HEK293T (cell line): ENCODE measurements at regions not wholly inside any gene's neighbourhood (a gene's known extent, or its start where the extent isn't known, plus 50 kb on each side); places are given as distances from the start of the nearest gene placed in this dataset.

Experiments
- CTCF ChIA-PET: fragments of 350-600 bp; formaldehyde crosslinking; extraction: SDS; loops from one replicate; lab custom pipeline; 2021; ENCODE audit warnings: antibody characterized with exemption, inconsistent platforms; lab: Yijun Ruan, JAX
- POLR2A ChIA-PET: fragments of 350-600 bp; formaldehyde crosslinking; extraction: SDS; loops from one replicate; lab custom pipeline; 2020; ENCODE audit warnings: antibody characterized with exemption, inconsistent platforms; lab: Yijun Ruan, JAX
- DNase-seq: peaks from one replicate; pipeline ENCODE4 v3.0.0; 2012; ENCODE audit warnings: mixed read lengths; ENCODE audit errors: extremely low spot score
- ARNT ChIP-seq: fragments of 450-650 bp; IDR thresholded peaks from 2 replicates; pipeline ENCODE4 v1.6.1; 2017; ENCODE audit warnings: mild to moderate bottlenecking
- BHLHE40 ChIP-seq: fragments of 450-650 bp; IDR thresholded peaks from 2 replicates; pipeline ENCODE4 v1.6.1; 2016; ENCODE audit warnings: mild to moderate bottlenecking, moderate library complexity, borderline replicate concordance
- CTBP1 ChIP-seq: fragments of 450-650 bp; IDR thresholded peaks from 2 replicates; pipeline ENCODE4 v1.6.1; 2016; ENCODE audit warnings: borderline replicate concordance
- ELF4 ChIP-seq: fragments of 450-650 bp; IDR thresholded peaks from 2 replicates; pipeline ENCODE4 v1.6.1; 2017; ENCODE audit warnings: antibody characterized with exemption
- FOXA1 ChIP-seq: fragments of 450-650 bp; IDR thresholded peaks from 2 replicates; pipeline ENCODE4 v1.6.1; 2016; ENCODE audit warnings: mild to moderate bottlenecking
- FOXK2 ChIP-seq: fragments of 450-650 bp; IDR thresholded peaks from 2 replicates; pipeline ENCODE4 v1.6.1; 2016; ENCODE audit warnings: mild to moderate bottlenecking
- FOXM1 ChIP-seq: fragments of 450-650 bp; IDR thresholded peaks from 2 replicates; pipeline ENCODE4 v1.6.1; 2017; ENCODE audit warnings: mild to moderate bottlenecking, borderline replicate concordance
- HDGF ChIP-seq: fragments of 450-650 bp; IDR thresholded peaks from 2 replicates; pipeline ENCODE4 v1.6.1; 2017; ENCODE audit warnings: antibody characterized with exemption, borderline replicate concordance
- L3MBTL2 ChIP-seq: fragments of 450-650 bp; conservative IDR thresholded peaks from 2 replicates; pipeline ENCODE4 v1.6.1; 2016; ENCODE audit warnings: mild to moderate bottlenecking
- LEF1 ChIP-seq: fragments of 450-650 bp; IDR thresholded peaks from 2 replicates; pipeline ENCODE4 v1.6.1; 2017; ENCODE audit warnings: mild to moderate bottlenecking, borderline replicate concordance
- NFRKB ChIP-seq: fragments of 450-650 bp; IDR thresholded peaks from 2 replicates; pipeline ENCODE4 v1.6.1; 2016; ENCODE audit warnings: mild to moderate bottlenecking, moderate library complexity
- SP1 ChIP-seq: fragments of 450-650 bp; IDR thresholded peaks from 2 replicates; pipeline ENCODE4 v1.6.1; 2017
- SUZ12 ChIP-seq: fragments of 450-650 bp; IDR thresholded peaks from 2 replicates; pipeline ENCODE4 v1.6.1; 2016; ENCODE audit warnings: mild to moderate bottlenecking
- TARDBP ChIP-seq: fragments of 450-650 bp; IDR thresholded peaks from 2 replicates; pipeline ENCODE4 v1.6.1; 2016
- ZNF384 ChIP-seq: fragments of 450-650 bp; IDR thresholded peaks from 2 replicates; pipeline ENCODE4 v1.6.1; 2016
- TF ChIP-seq, protein P1 (sequence below): fragments of 450-650 bp; IDR thresholded peaks from 2 replicates; pipeline ENCODE4 v1.6.1; 2016

DNA sequence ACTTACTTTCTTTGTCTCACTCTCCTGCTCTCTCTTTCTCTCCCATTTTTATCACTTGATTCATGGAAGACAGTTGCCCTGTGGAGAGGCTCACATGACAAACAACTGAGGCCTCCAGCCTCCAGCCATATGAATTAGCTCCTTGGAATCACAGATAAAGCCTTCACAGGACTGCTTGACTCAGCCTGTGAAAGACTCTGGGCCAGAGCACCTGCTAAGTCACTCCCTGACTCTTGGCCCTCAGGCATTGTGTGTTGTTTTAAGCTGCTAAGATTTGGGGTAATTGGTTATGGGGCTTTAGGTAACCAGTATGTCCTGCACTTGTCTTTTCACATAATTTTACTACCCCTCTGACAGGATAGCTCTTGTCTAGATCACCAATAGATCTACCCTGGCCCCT, 334.9 kb downstream of the SOX11 start:
- ChIA-PET CTCF (no interaction called here), POLR2A (no interaction called here)
- DNase-seq: no peak
- TF ChIP-seq LEF1: no peak
- TF ChIP-seq FOXM1: no peak
- TF ChIP-seq SUZ12: no peak
- TF ChIP-seq ARNT: no peak
- TF ChIP-seq FOXA1: no peak
- TF ChIP-seq BHLHE40: no peak
- no peak for TF ChIP-seq L3MBTL2
- no peak for TF ChIP-seq CTBP1
- TF ChIP-seq ELF4: no peak
- no peak for TF ChIP-seq HDGF
- TF ChIP-seq FOXK2: no peak
- no peak for TF ChIP-seq TARDBP
- no peak for TF ChIP-seq ZNF384

DNA sequence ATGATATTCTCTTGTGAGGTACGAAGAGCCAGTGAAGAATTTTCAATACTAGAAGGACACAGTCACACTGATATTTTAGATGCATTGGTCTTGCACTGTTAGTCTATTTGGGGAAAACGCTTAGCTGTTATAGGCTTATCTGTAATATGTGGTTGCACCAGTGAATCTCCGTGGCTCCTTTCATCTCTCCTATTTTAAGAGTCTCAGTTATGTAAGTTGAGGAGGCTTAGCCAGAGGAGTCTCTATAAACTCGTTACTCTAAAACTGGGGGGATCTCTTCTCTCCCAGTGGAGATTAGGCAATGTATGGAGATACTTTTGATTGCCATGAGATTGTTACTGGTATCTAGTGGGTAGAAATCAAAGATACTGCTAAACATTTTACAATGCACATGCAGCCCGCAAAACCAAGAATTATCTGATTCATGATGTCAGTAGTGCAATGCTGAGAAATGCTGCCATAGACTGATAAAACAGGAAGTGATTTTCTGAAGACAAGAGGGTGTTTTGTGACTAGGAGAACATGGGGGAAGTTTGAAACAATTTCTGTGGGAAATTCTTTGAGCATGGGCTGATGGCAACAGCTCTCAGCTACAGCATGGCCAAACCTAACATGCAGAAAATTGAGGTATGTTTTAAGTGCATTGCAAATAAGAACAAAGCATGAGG, 339.1 kb downstream of the SOX11 start:
- TF ChIP-seq BHLHE40 (no peak), LEF1 (no peak), L3MBTL2 (no peak), ARNT (no peak), FOXM1 (no peak), FOXA1 (no peak), NFRKB (no peak), FOXK2 (no peak), SUZ12 (no peak), ZNF384 (no peak), HDGF (no peak), TARDBP (no peak)
- TF ChIP-seq, protein P1, sequence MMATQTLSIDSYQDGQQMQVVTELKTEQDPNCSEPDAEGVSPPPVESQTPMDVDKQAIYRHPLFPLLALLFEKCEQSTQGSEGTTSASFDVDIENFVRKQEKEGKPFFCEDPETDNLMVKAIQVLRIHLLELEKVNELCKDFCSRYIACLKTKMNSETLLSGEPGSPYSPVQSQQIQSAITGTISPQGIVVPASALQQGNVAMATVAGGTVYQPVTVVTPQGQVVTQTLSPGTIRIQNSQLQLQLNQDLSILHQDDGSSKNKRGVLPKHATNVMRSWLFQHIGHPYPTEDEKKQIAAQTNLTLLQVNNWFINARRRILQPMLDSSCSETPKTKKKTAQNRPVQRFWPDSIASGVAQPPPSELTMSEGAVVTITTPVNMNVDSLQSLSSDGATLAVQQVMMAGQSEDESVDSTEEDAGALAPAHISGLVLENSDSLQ: no peak
- no peak for DNase-seq
- POLR2A ChIA-PET: no interaction called here
- CTCF ChIA-PET: no interaction called here

DNA sequence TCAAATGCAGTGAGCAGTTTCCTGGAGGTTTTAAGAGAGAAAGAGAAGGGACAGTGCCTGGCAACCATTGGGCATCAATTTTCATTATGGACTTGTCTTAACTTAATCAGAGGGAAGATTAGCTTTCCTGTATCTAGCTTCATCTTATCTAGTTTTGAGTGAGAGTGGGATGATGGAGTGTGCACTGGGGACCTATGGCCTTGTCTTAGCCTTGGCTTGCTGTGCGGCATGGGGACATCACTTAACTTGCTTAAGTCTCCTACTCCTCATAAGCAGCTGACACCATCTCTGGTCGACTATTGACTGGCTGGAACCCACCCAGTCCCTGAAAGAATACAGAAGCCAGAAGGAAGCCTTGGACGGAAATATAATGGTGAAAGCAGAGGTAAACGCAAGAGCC, 344.0 kb downstream of the SOX11 start:
- TF ChIP-seq NFRKB (no peak), SP1 (no peak), FOXM1 (no peak), ZNF384 (no peak), TARDBP (no peak), HDGF (no peak), BHLHE40 (no peak), ELF4 (no peak)
- TF ChIP-seq, protein P1: no peak
- POLR2A ChIA-PET: no interaction called here
- no peak for DNase-seq
- CTCF ChIA-PET: no interaction called here

DNA sequence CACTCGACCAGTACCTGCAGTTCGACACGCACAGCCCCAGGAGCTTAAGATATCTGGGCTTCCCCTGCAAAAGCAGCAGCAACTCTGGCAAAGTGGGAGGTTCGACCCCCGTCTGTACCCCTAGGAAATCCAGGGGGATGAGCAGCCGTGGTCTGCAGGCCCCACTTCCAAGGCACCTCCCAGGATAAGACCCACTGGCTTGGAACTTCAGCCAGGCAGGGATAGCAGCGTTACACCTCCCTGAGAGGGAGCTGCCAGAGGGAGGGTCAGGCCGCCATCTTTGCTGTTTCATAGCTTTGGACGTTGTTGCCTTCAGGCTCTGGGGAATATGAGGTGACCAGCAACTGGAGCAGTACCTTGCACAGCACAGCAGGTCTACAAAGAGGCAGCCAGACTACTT, 351.1 kb downstream of the SOX11 start:
- DNase-seq: no peak
- TF ChIP-seq HDGF (no peak), L3MBTL2 (no peak), FOXM1 (no peak), NFRKB (no peak), FOXA1 (no peak), FOXK2 (no peak), CTBP1 (no peak), LEF1 (no peak), BHLHE40 (no peak), ELF4 (no peak)
- TF ChIP-seq, protein P1: no peak
- CTCF ChIA-PET: no interaction called here
- POLR2A ChIA-PET: no interaction called here

DNA sequence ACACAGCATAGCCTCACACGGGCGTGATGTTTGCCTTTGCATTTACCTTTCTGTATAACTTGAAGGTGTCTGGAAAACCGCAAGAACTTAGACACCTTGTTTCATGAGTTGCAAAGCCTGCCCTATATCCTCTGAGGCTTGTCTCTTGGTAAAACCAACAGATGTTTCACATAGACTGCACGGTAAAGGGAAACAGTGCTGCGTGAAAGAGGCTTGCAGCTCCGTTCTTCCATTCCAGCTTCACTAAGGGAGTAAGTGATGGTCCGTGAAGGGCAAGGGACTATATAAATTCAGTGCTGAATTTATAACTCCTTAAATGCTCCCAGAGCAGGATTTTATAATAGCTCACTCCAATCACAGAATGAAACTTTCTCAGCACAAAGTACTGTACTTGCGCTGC, 360.5 kb downstream of the SOX11 start:
- POLR2A ChIA-PET: no interaction called here
- DNase-seq: no peak
- TF ChIP-seq L3MBTL2 (no peak), FOXA1 (no peak), LEF1 (no peak), SUZ12 (no peak), SP1 (no peak), BHLHE40 (no peak)
- CTCF ChIA-PET: no interaction called here

DNA sequence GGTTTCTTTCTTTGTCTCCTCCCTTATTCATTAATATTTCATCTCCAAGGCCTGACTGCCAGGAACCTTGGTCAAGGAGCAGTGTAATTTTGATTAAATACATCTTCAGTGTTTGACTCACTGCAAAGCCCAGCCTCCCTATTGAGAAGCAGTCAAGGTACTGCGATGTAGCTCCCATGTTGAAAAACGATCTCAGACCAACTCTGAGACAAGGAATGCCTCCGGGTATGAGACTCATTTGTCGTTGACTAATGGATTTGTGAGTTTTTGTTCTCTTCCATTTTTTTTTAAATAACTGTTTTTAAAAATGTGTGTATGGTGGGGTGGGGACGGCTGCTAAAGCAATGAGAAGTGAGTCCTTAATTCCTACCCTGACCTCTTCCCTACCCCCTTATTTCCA, 361.6 kb downstream of the SOX11 start:
- DNase-seq: no peak
- ChIA-PET CTCF (no interaction called here), POLR2A (no interaction called here)
- TF ChIP-seq FOXK2 (no peak), ZNF384 (no peak), FOXA1 (no peak), ARNT (no peak), CTBP1 (no peak), FOXM1 (no peak), TARDBP (no peak), L3MBTL2 (no peak), SP1 (no peak), HDGF (no peak), LEF1 (no peak), ELF4 (no peak), SUZ12 (no peak), NFRKB (no peak), BHLHE40 (no peak)
- TF ChIP-seq, protein P1: no peak
